ENCODE measurements at regions not wholly inside any gene's neighbourhood (a gene's known extent, or its start where the extent isn't known, plus 50 kb on each side); places are given as distances from the start of the nearest gene placed in this dataset.

- no peaks in the 10 kb centered on the region for H3K36me3 ChIP-seq (ENCODE audit: control insufficient read depth, insufficient read depth, low read length)
- peaks cover 6 to 37% of the 10 kb centered on the region in 2 donors for H3K27me3 Mint-ChIP-seq (ENCODE audit: low read depth in 2 of 2)
- H3K4me1 Mint-ChIP-seq: no peaks in the 10 kb centered on the region
- no peak overlapping the region for H3K27ac Mint-ChIP-seq
- DNase-seq: no peak
- no peaks in the 10 kb centered on the region for H3K4me1 ChIP-seq (ENCODE audit: control insufficient read depth, insufficient read depth, low read length)
- H3K4me3 ChIP-seq (ENCODE audit: low read length): no peak overlapping the region
- no peak for ATAC-seq
- intact Hi-C loops (cut with micrococcal nuclease): no loop called here
- H3K9me3 ChIP-seq (ENCODE audit: control insufficient read depth, insufficient read depth, low read length): no peaks in the 10 kb centered on the region
- no peak overlapping the region for H3K4me3 Mint-ChIP-seq
- peaks cover 8% of the 10 kb centered on the region for H3K36me3 Mint-ChIP-seq
- no peaks in the 10 kb centered on the region for H3K27me3 ChIP-seq (ENCODE audit: control insufficient read depth, insufficient read depth, low read length)
- H3K27ac ChIP-seq (ENCODE audit: low read length): no peak overlapping the region
- TF ChIP-seq, protein P1, sequence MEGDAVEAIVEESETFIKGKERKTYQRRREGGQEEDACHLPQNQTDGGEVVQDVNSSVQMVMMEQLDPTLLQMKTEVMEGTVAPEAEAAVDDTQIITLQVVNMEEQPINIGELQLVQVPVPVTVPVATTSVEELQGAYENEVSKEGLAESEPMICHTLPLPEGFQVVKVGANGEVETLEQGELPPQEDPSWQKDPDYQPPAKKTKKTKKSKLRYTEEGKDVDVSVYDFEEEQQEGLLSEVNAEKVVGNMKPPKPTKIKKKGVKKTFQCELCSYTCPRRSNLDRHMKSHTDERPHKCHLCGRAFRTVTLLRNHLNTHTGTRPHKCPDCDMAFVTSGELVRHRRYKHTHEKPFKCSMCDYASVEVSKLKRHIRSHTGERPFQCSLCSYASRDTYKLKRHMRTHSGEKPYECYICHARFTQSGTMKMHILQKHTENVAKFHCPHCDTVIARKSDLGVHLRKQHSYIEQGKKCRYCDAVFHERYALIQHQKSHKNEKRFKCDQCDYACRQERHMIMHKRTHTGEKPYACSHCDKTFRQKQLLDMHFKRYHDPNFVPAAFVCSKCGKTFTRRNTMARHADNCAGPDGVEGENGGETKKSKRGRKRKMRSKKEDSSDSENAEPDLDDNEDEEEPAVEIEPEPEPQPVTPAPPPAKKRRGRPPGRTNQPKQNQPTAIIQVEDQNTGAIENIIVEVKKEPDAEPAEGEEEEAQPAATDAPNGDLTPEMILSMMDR (IDR thresholded peaks at IDR 0.05): no peak
- H3K9me3 Mint-ChIP-seq: peaks cover 2 to 5% of the 10 kb centered on the region in 2 donors
- WGBS (ENCODE audit: insufficient coverage): 50% methylated on average over 15 of the region's 15 CpGs
Measured at GRCh38 chr11:71180694-71181470, 71.5 kb downstream of the SHANK2 start.

- Mint-ChIP-seq H3K9me3 (peaks cover 2 to 8% of the 10 kb centered on the region in 2 donors), H3K27ac (no peak overlapping the region), H3K4me3 (no peak overlapping the region), H3K4me1 (no peaks in the 10 kb centered on the region), H3K27me3 (ENCODE audit: low read depth in 2 of 2) (peaks cover 10 to 45% of the 10 kb centered on the region in 2 donors), H3K36me3 (peaks cover 8% of the 10 kb centered on the region)
- TF ChIP-seq, protein P1 (IDR thresholded peaks at IDR 0.05): no peak
- no peaks in the 10 kb centered on the region for H3K4me1 ChIP-seq (ENCODE audit: control insufficient read depth, insufficient read depth, low read length)
- H3K9me3 ChIP-seq (ENCODE audit: control insufficient read depth, insufficient read depth, low read length): peaks cover 2% of the 10 kb centered on the region
- no peaks in the 10 kb centered on the region for H3K36me3 ChIP-seq (ENCODE audit: control insufficient read depth, insufficient read depth, low read length)
- intact Hi-C loops (cut with micrococcal nuclease): no loop called here
- 49% methylated on average over 10 of the region's 10 CpGs for WGBS (ENCODE audit: insufficient coverage)
- H3K27ac ChIP-seq (ENCODE audit: low read length): no peak overlapping the region
- DNase-seq (no peak), ATAC-seq (no peak)
- no peaks in the 10 kb centered on the region for H3K27me3 ChIP-seq (ENCODE audit: control insufficient read depth, insufficient read depth, low read length)
- H3K4me3 ChIP-seq (ENCODE audit: low read length): no peak overlapping the region
Measured at GRCh38 chr11:71179877-71180605, 72.3 kb downstream of the SHANK2 start.

DNA sequence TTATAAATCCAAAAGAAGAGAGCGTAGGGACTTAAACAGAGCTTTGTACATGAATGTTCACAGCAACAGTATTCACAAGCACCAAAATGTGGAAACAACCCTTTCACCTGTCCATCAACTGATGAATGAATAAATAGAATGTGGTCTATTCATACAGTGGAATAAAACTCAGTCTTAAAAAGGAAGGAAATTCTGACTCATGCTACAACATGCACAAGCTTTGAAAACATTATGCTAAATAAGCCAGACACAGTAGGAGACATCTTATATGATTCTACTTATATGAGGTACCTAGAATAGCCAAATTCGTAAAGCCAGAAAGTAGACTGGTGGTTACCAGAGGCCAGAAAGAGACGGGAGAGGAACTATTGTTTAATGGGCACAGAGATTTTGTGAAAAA, 74.3 kb downstream of the SHANK2 start:
- ATAC-seq (no peak), DNase-seq (no peak)
- no peak overlapping the region for H3K4me3 ChIP-seq (ENCODE audit: low read length)
- Mint-ChIP-seq H3K27me3 (ENCODE audit: low read depth in 2 of 2) (peaks cover 12 to 48% of the 10 kb centered on the region in 2 donors), H3K4me3 (no peak overlapping the region), H3K9me3 (peaks cover 2 to 8% of the 10 kb centered on the region in 2 donors), H3K27ac (no peak overlapping the region), H3K4me1 (no peaks in the 10 kb centered on the region), H3K36me3 (peaks cover 8% of the 10 kb centered on the region)
- H3K4me1 ChIP-seq (ENCODE audit: control insufficient read depth, insufficient read depth, low read length): no peaks in the 10 kb centered on the region
- H3K9me3 ChIP-seq (ENCODE audit: control insufficient read depth, insufficient read depth, low read length): peaks cover 2% of the 10 kb centered on the region
- no peaks in the 10 kb centered on the region for H3K27me3 ChIP-seq (ENCODE audit: control insufficient read depth, insufficient read depth, low read length)
- TF ChIP-seq, protein P1 (IDR thresholded peaks at IDR 0.05): no peak
- H3K27ac ChIP-seq (ENCODE audit: low read length): no peak overlapping the region
- intact Hi-C loops (cut with micrococcal nuclease): no loop called here
- H3K36me3 ChIP-seq (ENCODE audit: control insufficient read depth, insufficient read depth, low read length): no peaks in the 10 kb centered on the region
- WGBS (ENCODE audit: insufficient coverage): 85% methylated on average over 3 of the region's 3 CpGs

All from natural killer cell (primary cell).